Left ventricle myocardium superior (tissue), 1 donor: ENCODE measurements at regions not wholly inside any gene's neighbourhood (a gene's known extent, or its start where the extent isn't known, plus 50 kb on each side); places are given as distances from the start of the nearest gene placed in this dataset.
"Not testable (repeated sequence)": the region's sequence is repeated elsewhere in the genome, so short reads cannot be mapped to it uniquely, and the experiment has no call there.

ENCODE experiments used
- ATAC-seq: fragments of 200-7000 bp; cut with Tn5 transposase; one replicate; pipeline ENCODE4 v1.9.1; 2020; ENCODE audit warnings: mild to moderate bottlenecking, moderate library complexity
- DNase-seq: peaks from one replicate; pipeline ENCODE4 v3.0.0-alpha.2; 2020
- intact Hi-C: fragments of 100-400 bp; cut with micrococcal nuclease; formaldehyde crosslinking; loops from one replicate; pipeline ENCODE4 v1.11.0; 2022
- donor health status: DM: no; HTN: yes; CAD: no; lungs with severe emphysema.

GRCh38 chr13:31504918-31505317 is 234.4 kb upstream of the RXFP2 start:
- no peak for ATAC-seq
- intact Hi-C loops, result no loop called here
- DNase-seq, result no peak

DNA sequence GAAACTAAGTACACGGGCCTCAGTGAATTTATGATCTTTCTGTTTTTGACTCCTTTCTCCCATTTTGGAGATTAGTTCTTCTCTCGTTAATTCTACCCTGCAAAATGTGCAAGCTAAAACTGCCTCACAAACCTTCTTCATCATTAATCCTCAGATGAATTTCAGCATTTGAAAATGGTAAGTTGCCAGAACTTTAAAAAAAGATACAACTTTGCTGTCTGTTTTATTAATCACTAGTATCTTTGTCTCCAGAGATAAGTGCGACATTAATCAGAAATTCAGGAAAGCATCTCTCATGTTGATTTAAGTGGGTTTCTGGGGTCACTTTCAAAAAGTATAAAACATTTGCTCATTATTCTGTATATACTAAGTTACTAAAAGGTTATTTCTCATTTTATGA is 227.0 kb upstream of the RXFP2 start:
- intact Hi-C loops, result no loop called here
- ATAC-seq, result no peak
- DNase-seq, result no peak

- intact Hi-C loops, result no loop called here
- ATAC-seq (no peak), DNase-seq (no peak)
Observed at GRCh38 chr13:31514932-31515331, 224.4 kb upstream of the RXFP2 start.

DNA sequence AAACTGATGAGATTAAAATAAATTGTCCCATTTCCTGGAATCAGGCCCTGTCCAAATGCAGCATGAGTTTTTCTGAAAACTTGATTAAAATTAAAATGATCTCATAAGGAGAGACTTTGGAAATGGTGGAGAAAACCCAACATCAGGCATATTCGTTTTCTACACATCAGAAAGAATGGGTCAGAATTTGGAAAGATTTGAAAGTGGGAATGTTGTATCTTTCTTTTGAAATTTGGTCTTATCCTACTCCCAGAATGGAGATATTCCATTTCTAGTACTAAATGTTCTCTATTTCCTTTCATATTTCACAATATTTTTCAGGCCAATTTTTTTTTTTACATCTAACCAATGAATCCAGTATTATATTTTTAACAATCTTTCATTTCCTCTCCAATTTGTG is 223.9 kb upstream of the RXFP2 start:
- DNase-seq (no peak), ATAC-seq (peak; percentile 67)
- intact Hi-C loops, result no loop called here

DNA sequence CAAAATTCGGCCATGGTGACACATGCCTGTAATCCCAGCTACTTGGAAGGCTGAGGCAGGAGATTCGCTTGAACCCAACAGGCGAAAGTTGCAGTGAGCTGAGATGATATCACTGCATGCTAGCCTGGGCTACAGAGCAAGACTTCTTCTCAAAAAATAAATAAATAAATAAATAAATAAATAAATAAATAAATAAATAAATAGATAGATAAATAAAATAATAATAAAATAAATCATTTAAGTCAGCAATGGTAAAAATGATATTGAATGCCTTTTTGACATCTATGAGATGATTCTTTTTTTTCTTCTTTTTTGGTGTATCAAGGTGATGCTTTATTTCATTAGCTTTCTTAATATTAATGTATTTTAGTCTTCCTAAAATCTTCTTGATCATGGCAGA is 221.7 kb upstream of the RXFP2 start:
- intact Hi-C loops, result no loop called here
- ATAC-seq, result no peak
- no peak for DNase-seq

DNA sequence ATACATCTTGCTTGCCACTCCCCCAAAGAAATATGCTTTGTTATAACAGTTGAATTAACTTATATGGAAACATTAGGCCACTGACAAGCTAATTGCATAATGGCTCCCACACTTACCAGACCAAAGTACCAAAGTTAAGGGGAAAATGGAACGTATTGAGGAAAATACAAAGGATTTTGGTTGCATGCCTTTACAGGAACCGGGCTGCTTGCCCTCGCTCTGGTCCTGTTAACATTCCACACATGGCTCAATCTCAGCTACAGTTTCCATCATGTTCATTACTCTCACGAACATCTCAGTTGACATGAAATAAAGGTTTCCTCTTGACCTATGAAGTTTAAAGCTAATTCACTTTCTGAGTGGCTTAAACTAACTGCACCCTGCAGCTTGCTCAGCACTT is 220.7 kb upstream of the RXFP2 start:
- ATAC-seq, result no peak
- intact Hi-C loops, result no loop called here
- DNase-seq, result no peak

GRCh38 chr13:31521435-31521834 is 217.9 kb upstream of the RXFP2 start:
- intact Hi-C loops, result no loop called here
- no peak for ATAC-seq
- no peak for DNase-seq

- intact Hi-C loops, result no loop called here
- ATAC-seq (no peak), DNase-seq (no peak)
Observed at GRCh38 chr13:31522396-31522795, 216.9 kb upstream of the RXFP2 start.

DNA sequence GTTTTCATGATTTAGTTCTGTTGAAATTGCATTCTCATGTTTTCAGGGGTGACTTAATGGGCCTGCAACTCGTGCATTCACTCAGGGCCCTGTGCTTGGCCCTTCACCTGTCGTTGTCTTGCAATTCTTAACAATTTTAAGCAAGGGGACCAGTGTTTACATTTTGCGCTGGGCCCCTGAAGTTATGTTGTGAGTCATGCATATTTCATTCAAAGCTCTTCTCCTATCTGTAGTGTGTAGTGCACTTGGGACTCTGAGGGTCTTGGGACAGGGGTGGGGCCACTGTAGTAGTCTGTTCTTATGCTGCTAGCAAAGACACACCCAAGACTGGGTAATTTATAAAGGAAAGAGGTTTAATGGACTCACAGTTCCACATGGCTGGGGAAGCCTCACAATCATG is 211.2 kb upstream of the RXFP2 start:
- DNase-seq (no peak), ATAC-seq (no peak)
- intact Hi-C loops, result no loop called here

- ATAC-seq, result no peak
- intact Hi-C loops, result no loop called here
- DNase-seq, result no peak
Observed at GRCh38 chr13:31528758-31529157, 210.6 kb upstream of the RXFP2 start.

DNA sequence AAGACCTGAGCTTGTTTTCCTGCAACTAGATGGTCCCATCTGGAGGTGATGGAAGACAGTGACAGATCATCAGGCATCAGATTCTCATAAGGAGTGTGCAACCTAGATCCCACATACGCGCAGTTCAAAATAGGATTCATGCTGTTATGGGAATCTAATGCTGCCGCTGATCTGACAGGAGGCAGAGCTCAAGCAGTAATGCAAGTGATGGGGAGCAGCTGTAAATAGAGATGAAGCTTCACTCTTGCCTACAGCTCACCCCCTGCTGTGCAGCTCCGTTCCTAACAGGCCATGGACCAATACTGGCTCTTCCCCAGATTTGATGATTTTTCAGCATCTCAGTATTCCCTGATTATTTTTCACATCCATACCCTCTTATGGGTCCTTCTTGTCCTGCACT is 208.4 kb upstream of the RXFP2 start:
- ATAC-seq (no peak), DNase-seq (no peak)
- intact Hi-C loops, result no loop called here

GRCh38 chr13:31537052-31537451 is 202.3 kb upstream of the RXFP2 start:
- no peak for DNase-seq
- no peak for ATAC-seq
- intact Hi-C loops, result no loop called here

- ATAC-seq (no peak), DNase-seq (no peak)
- intact Hi-C loops, result no loop called here
Observed at GRCh38 chr13:31538067-31539042, 201.0 kb upstream of the RXFP2 start.

GRCh38 chr13:31540281-31540680 is 199.0 kb upstream of the RXFP2 start:
- no peak for ATAC-seq
- DNase-seq, result no peak
- intact Hi-C loops, result no loop called here

GRCh38 chr13:31543190-31543589 is 196.1 kb upstream of the RXFP2 start:
- intact Hi-C loops, result no loop called here

DNA sequence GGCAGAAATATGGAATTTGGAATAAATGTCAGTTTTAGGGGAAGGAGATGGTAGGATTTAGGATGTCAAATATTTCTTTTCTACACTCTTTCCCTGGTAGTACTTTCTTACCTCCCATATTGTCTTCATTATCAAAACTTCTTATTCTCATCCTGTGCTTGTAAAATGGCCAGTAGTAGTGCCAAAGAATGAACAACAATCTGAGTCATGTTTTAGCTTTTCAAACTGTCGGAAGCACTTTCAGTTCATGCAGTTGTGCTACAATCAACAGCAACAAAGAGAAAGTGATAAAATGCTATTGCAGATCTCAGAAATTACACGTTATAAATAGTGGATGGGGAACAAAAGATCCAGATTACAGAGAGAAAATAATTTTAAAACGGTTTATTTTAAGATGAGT is 193.7 kb upstream of the RXFP2 start:
- intact Hi-C loops, result no loop called here
- ATAC-seq (no peak), DNase-seq (no peak)

More at GRCh38 chr13:31543190-31543589, 196.1 kb upstream of the RXFP2 start:
- DNase-seq (no peak), ATAC-seq (no peak)

- DNase-seq (no peak), ATAC-seq (no peak)
- intact Hi-C loops, result no loop called here
Observed at GRCh38 chr13:31556376-31556775, 182.9 kb upstream of the RXFP2 start.

DNA sequence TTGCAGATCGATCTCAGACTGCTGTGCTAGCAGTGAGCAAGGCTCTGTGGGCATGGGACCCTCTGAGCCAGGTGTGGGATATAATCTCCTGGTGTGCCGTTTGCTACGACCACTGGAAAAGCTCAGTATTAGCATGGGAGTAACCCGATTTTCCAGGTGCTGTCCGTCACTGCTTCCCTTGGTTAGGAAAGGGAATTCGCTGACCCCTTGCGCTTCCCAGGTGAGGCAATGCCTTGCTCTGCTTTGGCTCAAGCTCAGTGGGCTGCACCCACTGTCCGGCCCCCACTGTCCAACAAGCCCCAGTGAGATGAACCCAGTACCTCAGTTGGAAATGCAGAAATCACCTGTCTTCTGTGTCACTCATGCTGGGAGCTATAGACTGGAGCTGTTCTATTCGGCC is 155.1 kb upstream of the RXFP2 start:
- ATAC-seq, DNase-seq: not testable (repeated sequence)

GRCh38 chr13:31587698-31588266 is 151.5 kb upstream of the RXFP2 start:
- intact Hi-C loops, result no loop called here
- ATAC-seq, result no peak
- DNase-seq, result no peak

More for the DNA sequence above, 155.1 kb upstream of the RXFP2 start:
- intact Hi-C loops, result not testable (repeated sequence)

- DNase-seq, result no peak
- ATAC-seq, result no peak
- intact Hi-C loops, result no loop called here
Observed at GRCh38 chr13:31588316-31588715, 151.0 kb upstream of the RXFP2 start.

DNA sequence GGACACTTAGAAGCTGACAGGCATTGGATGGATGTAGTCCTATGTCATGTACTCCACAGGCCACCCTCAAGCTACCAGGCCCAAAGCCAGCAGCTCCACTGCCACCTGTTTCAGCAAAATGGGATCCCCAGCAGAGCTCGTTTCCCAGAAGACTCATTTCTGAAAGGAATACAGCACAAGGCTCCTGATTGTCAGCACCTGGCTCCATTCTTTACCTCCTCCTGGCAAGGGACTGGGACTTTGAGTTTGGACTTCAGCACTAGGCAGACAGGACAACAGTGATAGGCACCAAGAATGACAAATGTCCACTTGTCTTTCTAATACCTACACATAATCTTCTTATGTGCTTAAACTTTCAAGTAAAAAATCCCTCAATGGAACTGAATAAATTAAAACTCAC is 150.4 kb upstream of the RXFP2 start:
- DNase-seq, result no peak
- intact Hi-C loops, result no loop called here
- ATAC-seq, result no peak
